GM12891 (cell line): ENCODE measurements at regions not wholly inside any gene's neighbourhood (a gene's known extent, or its start where the extent isn't known, plus 50 kb on each side); places are given as distances from the start of the nearest gene placed in this dataset.

ENCODE experiments used
- DNase-seq: peaks from one replicate; pipeline ENCODE4 v3.0.0; 2011; ENCODE audit warnings: low spot score; ENCODE audit not compliant: insufficient read length
- FAIRE-seq: peaks from 2 replicates; lab custom pipeline; 2011; peaks lifted over from hg19 to GRCh38; lab: Jason Lieb, UNC
- PAX5 ChIP-seq: IDR thresholded peaks from 2 replicates; pipeline ENCODE4 v1.6.1; 2011; ENCODE audit warnings: low read length, moderate library complexity, mild to moderate bottlenecking; ENCODE audit not compliant: insufficient read depth, severe bottlenecking
- POLR2A ChIP-seq: IDR thresholded peaks from 2 replicates; pipeline ENCODE4 v1.6.1; 2011; ENCODE audit warnings: low read depth, low read length, control low read depth
- POLR2AphosphoS5 ChIP-seq: IDR thresholded peaks from 2 replicates; pipeline ENCODE4 v1.6.1; 2011; ENCODE audit warnings: low read depth, low read length, control low read depth
- POU2F2 ChIP-seq: IDR thresholded peaks from 2 replicates; pipeline ENCODE4 v1.6.1; 2011; ENCODE audit warnings: low read depth, mild to moderate bottlenecking, control low read depth, low read length, moderate library complexity
- SPI1 ChIP-seq: IDR thresholded peaks from 2 replicates; pipeline ENCODE4 v1.6.1; 2011; ENCODE audit warnings: low read depth, low read length, control low read depth
- TAF1 ChIP-seq: IDR thresholded peaks from 2 replicates; pipeline ENCODE4 v1.6.1; 2011; ENCODE audit warnings: low read depth, low read length, control low read depth

DNA sequence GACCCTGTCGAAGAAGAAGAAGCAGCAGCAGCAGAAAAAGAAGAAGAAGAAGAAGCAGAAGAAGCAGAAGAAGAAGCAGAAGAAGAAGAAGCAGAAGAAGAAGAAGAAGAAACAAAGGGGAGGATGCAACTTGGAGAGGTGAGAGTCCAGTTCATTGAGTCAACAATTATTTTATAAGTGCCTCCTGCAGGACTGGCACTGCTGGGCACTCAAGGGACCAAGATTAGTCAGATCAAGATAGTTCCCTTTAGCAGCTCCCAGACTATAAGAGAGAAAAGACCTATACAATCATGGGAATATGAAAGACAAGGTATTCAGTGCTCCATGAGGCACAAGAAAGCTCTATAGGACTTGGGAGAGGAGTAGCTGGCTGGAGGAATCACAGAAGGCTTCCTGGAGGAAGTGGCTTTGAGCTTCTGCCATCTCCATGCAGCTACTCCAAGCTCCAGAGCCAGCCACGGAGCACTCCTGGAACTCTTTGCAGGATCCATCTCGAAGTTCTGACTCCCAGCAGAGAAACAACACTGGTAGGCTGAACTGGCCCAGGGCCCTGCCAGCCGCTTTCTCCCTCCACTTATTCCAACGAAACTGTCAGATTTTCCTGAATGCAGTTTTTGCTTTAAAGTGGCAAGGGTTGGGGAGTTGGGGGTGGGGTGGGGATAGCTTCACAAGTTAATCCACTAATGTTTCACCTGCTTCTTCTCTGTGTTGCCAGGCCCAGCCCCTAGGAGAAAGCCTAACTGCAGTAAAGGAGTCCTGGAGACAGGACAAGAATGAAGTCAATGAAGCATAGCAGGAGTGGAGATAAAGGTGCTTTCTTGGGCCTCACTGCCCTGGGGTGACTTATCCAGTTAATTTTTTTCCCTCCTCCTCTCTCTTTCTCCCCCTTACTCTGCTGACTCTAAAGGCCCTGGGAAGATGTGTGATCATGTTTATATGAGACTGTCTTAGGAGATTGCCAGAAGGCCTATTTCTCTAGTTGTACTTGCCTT lies 140.1 kb upstream of the PARP11 start:
- DNase-seq (no peak), FAIRE-seq (no peak)
- TF ChIP-seq SPI1 (no peak), POU2F2 (no peak), POLR2AphosphoS5 (no peak)

DNA sequence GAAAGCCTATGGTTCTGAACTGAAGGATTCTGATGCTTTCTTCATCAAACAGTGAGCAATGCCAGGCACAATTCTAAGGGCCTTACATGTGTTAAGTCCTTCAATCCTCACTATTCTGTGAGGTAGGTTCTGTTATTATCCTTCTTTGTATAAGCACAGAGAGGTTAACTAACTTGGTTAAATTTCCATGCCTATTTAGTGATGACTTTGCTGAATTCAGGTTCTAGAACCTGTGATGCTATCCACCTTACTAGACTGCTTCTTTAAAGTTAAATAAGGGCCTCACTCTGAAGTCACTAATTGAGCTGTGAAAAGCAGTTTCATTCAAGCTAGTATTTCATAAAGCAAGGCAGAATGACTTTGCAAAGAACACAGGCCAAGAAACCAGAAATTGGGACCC lies 138.9 kb upstream of the PARP11 start:
- FAIRE-seq, result no peak
- no peak for DNase-seq
- TF ChIP-seq POLR2AphosphoS5, result no peak
- TF ChIP-seq POU2F2, result no peak
- TF ChIP-seq PAX5, result no peak
- no peak for TF ChIP-seq POLR2A
- no peak for TF ChIP-seq SPI1
- no peak for TF ChIP-seq TAF1

DNA sequence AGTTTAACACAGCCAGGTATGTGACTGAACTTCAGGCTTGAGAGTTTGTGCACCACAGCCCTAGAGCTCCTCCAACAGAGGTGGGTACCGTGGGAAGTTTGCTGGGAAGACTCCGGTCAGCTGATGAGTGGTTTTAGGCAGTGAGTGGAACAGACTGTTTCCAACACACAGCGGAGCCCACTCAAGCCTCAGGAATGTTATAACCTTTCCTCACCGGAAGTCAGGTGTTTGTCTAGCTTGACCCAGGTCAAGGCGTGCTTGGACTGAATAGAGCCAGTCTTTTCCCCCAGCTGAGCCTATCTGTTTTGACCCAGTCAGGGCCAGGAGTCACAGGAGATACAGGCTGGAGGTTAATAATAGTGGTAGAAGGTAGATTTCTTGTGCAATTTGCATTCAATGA lies 138.4 kb upstream of the PARP11 start:
- FAIRE-seq (no peak), DNase-seq (no peak)
- TF ChIP-seq POU2F2 (no peak), POLR2AphosphoS5 (no peak), PAX5 (no peak), POLR2A (no peak), SPI1 (no peak), TAF1 (no peak)

DNA sequence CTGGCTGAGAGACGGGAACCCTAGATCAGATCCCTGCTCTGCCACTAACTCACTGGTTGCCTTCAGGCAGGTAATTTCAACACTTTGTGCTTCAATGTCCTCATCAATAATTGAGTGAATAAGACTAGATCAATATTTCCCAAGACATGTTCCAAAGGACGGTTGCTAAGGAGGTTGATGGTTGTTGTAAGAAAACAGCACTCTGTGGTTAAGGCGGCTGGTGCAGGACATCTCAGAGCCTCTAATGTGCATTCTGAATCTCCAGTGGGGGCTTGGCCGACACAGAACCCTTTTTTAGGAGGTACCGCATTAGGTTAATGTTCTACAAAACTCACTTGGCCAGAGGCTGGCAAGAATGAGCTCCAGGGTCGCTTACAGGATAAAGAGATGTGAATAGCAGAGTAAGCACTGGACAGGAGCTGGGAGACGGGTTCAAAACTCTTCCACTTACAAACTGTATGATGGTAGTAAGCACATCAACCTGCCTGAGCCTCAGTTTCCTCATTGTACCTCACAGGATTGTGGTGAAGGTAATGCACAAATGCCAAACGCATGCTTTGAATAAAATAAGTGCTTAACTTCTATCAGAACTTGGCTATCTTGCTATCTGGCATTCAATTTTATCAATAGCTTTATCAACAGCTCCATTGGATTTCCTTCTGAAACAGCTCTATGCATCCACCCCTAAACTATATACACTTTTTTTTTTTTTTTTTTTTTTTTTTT lies 136.9 kb upstream of the PARP11 start:
- TF ChIP-seq POLR2AphosphoS5 (no peak), POU2F2 (no peak), PAX5 (no peak), TAF1 (no peak), POLR2A (no peak), SPI1 (no peak)
- DNase-seq, result no peak
- no peak for FAIRE-seq

DNA sequence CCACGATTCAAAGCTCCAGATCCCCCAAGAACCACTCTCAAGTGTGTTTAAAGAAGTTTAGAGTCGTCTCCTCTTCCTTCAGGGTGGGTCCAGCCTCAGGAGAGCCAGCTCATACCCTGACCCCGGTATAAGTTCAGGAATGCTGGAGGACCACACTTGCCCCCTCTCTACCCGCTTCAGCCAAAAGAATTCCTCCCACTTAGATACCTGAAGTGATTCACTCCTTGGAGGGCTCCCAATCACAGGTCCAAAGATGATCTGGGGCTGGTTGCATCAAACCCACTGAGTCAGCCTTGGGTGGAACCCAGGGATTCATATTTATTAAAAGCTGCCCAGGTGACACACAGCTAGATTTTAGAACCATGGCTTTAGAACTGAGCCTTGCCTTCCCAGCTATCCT lies 133.5 kb upstream of the PARP11 start:
- TF ChIP-seq TAF1, result no peak
- TF ChIP-seq POLR2A, result no peak
- TF ChIP-seq POU2F2, result no peak
- TF ChIP-seq POLR2AphosphoS5, result no peak
- no peak for TF ChIP-seq PAX5
- no peak for TF ChIP-seq SPI1
- FAIRE-seq (no peak), DNase-seq (no peak)

DNA sequence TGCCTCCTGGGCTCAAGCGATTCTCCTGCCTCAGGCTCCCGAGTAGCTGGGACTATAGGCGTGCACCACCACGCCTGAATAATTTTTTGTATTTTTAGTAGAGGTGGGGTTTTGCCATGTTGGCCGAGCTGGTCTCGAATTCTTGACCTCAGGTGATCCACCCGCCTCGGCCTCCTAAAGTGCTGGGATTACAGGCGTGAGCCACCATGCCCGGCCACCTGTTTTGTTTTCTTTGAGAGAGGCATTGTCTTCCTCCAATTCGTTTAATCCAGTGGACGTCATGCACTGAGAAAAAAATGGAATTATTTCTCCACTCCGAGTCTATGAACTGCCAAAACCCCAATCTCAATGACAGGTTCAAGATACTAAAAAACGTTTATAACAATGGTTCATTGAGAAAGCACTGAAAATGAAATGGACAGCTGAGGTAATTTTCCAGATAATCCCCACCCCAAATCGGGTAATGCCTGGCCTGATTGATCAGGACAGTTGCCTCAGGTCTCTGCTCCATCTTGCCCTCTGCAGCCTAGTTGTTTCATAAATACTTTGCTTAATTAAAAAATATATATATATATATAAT lies 132.7 kb upstream of the PARP11 start:
- FAIRE-seq (no peak), DNase-seq (no peak)
- TF ChIP-seq PAX5 (no peak), POU2F2 (no peak), SPI1 (no peak), TAF1 (no peak), POLR2AphosphoS5 (no peak), POLR2A (no peak)

DNA sequence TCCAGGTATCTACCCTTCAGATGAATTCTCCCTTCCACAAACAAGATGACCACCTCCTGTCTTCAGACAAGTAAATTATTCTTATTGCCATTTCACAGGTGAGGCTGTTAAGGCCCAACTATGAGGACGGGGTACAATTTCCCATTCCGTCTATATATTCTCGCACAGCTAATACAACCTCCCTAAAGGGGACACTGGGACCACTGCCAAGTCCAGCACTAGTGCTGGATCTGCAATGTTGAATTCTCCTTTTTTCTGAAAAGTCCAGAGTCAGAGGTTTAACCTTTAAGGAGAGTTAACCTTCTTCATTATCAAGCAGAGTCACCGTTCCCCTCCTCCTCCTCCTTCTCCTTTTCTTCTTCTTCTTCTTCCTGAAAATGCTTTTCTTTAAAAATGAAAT lies 130.4 kb upstream of the PARP11 start:
- TF ChIP-seq SPI1 (no peak), POU2F2 (no peak), POLR2A (no peak), TAF1 (no peak), POLR2AphosphoS5 (no peak), PAX5 (no peak)
- FAIRE-seq (no peak), DNase-seq (no peak)

DNA sequence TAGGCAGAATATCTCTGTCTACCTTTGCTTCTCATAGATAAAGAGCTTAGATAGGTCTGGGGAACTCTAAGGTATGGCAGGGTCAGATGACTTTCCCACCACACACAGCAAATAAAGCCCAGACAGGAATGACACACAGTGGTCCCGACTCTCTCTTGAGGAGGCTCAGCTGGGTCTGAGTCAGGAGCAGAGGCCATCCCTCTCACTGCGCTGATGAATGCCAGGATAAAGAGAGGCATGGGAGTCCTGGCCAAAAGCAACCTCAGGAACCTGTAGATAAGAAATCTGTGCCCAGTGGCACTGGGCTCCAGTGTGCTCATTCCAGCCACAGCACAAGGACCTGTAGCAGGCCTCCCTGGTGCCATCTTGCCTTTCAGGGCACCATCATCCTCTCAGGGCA lies 129.4 kb upstream of the PARP11 start:
- TF ChIP-seq POLR2AphosphoS5 (no peak), PAX5 (no peak), POLR2A (no peak), TAF1 (no peak), SPI1 (no peak), POU2F2 (no peak)
- FAIRE-seq (no peak), DNase-seq (no peak)

DNA sequence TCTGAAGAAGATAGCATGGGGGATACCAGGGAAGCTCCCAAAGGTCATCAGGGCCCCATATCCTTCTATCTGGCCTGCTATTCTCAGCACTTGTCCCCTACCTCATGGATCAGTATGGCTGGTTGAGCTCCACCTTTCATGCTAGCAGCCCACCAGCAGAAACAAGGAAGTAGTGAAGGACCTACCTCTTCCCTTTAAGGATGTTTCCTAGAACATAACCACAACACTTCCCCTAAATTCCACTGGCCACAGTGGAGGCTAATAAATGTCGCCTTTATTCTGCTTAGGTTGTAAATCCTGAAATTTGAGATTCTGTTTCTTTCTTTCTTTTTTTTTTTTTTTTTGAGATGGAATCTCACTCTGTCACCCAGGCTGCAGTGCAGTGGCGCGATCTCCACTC lies 128.6 kb upstream of the PARP11 start:
- no peak for FAIRE-seq
- TF ChIP-seq POLR2A (no peak), POLR2AphosphoS5 (no peak), SPI1 (no peak), PAX5 (no peak), TAF1 (no peak), POU2F2 (no peak)

More for the DNA sequence above, 128.6 kb upstream of the PARP11 start:
- no peak for DNase-seq
